ENCODE measurements at regions not wholly inside any gene's neighbourhood (a gene's known extent, or its start where the extent isn't known, plus 50 kb on each side); places are given as distances from the start of the nearest gene placed in this dataset.

DNA sequence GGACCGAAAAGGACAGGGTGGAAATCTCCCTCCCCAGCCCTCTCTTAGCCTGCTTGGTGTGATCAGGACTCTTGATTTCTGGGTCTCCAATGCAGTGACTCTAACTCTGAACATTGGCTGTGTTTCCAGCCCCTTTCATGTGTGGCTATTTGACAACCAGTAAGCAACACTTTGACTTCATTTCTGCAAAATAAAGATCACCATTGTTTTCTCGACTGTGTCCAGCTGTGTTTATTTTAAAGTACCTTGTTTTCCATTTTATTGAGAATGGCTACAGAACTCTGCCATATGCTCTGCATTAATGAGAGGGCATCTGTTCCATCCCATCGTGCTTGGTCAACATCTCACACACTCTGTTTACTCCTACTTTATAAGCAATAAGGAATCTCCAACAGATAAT is 60.9 kb upstream of the TAGAP start:
- Histone ChIP-seq H3K27ac (ENCODE audit: low read depth, low read length, poor library complexity, severe bottlenecking) (peak overlapping the region; percentile 97), H3K36me3 (ENCODE audit: insufficient read depth, low read length) (no peaks in the 10 kb centered on the region), H3K4me3 (ENCODE audit: low read depth, low read length, poor library complexity, severe bottlenecking) (peak overlapping the region; percentile 18), H3K9me3 (ENCODE audit: low read length) (no peaks in the 10 kb centered on the region), H3K79me2 (ENCODE audit: insufficient read depth, low read depth, low read length) (no peaks in the 10 kb centered on the region), H3K9me2 (ENCODE audit: insufficient read depth, low read length) (no peaks in the 10 kb centered on the region), H4K20me1 (ENCODE audit: insufficient read depth, low read length) (no peaks in the 10 kb centered on the region), H3K4me2 (ENCODE audit: low read length) (peak overlapping the region; percentile 93), H3K4me1 (ENCODE audit: insufficient read depth, low read length, poor library complexity, severe bottlenecking) (peaks cover 89% of the 10 kb centered on the region), H2AFZ (ENCODE audit: low read length) (peak overlapping the region; percentile 70; the same call in 1 of the 2 replicates)
- ChIA-PET CTCF (ENCODE audit: unreplicated experiment) (interaction anchor here (0.8 to 2.6 kb wide), 5 partner anchors 20 to 97 kb away, joined by 3 to 22 read pairs (median 7); partner anchors contain the start of gene TAGAP), POLR2A (interaction anchor here (0.9 to 10.8 kb wide), 16 partner anchors 10 to 106 kb away, joined by 3 to 116 read pairs (median 10); partner anchors contain the start of genes RSPH3 and TAGAP)
- no peak for DNase-seq (ENCODE audit: low spot score)
- intact Hi-C loops (cut with micrococcal nuclease; ENCODE audit: unreplicated experiment), result loop anchor here (1.0 to 5.0 kb wide), 4 partner anchors 22 to 287 kb away; partner anchors contain the start of gene EZR
- no peak for TF ChIP-seq EZH2phosphoT487 (IDR thresholded peaks at IDR 0.05; ENCODE audit: borderline replicate concordance, low read depth, low read length)
- TF ChIP-seq, protein P1, sequence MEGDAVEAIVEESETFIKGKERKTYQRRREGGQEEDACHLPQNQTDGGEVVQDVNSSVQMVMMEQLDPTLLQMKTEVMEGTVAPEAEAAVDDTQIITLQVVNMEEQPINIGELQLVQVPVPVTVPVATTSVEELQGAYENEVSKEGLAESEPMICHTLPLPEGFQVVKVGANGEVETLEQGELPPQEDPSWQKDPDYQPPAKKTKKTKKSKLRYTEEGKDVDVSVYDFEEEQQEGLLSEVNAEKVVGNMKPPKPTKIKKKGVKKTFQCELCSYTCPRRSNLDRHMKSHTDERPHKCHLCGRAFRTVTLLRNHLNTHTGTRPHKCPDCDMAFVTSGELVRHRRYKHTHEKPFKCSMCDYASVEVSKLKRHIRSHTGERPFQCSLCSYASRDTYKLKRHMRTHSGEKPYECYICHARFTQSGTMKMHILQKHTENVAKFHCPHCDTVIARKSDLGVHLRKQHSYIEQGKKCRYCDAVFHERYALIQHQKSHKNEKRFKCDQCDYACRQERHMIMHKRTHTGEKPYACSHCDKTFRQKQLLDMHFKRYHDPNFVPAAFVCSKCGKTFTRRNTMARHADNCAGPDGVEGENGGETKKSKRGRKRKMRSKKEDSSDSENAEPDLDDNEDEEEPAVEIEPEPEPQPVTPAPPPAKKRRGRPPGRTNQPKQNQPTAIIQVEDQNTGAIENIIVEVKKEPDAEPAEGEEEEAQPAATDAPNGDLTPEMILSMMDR (conservative IDR thresholded peaks at IDR 0.05; ENCODE audit: low read length), result no peak
- no TSS peak for BruUV-seq (replicated peaks)

DNA sequence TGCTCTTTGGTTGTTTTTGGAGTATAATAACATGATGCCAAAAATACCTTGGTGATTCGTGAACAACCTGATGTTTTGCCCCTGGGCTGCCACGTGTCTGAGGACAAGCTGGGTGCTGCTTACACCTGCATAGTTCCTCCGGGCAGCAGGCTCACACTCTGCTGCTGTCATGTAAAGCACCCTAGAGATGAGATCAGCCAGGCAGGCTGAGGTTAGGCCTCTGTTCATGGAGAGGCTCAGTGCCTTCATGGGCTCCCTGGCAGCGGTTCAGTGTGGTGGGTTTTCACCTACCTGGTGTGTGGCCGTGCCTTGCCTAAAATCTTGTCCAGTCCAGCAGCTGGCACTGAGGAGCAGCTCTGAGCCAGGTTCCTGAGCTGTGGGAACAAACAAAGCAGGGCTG is 60.1 kb upstream of the TAGAP start:
- peak overlapping the region; percentile 93 for H3K4me2 ChIP-seq (ENCODE audit: low read length)
- intact Hi-C loops (cut with micrococcal nuclease; ENCODE audit: unreplicated experiment), result loop anchor here (1.0 to 5.0 kb wide), 7 partner anchors 22 to 403 kb away; no protein-coding TSS in a partner anchor
- POLR2A ChIA-PET, result interaction anchor here (1.0 to 10.8 kb wide), 15 partner anchors 10 to 105 kb away, joined by 3 to 116 read pairs (median 8); partner anchors contain the start of genes RSPH3 and TAGAP
- H3K9me3 ChIP-seq (ENCODE audit: low read length), result no peaks in the 10 kb centered on the region
- CTCF ChIA-PET (ENCODE audit: unreplicated experiment), result interaction anchor here (0.8 to 2.6 kb wide), 7 partner anchors 21 to 96 kb away, joined by 3 to 22 read pairs (median 7); partner anchors contain the start of gene TAGAP
- H3K9me2 ChIP-seq (ENCODE audit: insufficient read depth, low read length), result no peaks in the 10 kb centered on the region
- BruUV-seq (replicated peaks), result no TSS peak
- peak overlapping the region; percentile 70; the same call in 1 of the 2 replicates for H2AFZ ChIP-seq (ENCODE audit: low read length)
- peak; percentile 95 for DNase-seq (ENCODE audit: low spot score)
- peak overlapping the region; percentile 97 for H3K27ac ChIP-seq (ENCODE audit: low read depth, low read length, poor library complexity, severe bottlenecking)
- no peak for TF ChIP-seq EZH2phosphoT487 (IDR thresholded peaks at IDR 0.05; ENCODE audit: borderline replicate concordance, low read depth, low read length)
- TF ChIP-seq, protein P1 (conservative IDR thresholded peaks at IDR 0.05; ENCODE audit: low read length), result no peak
- no peaks in the 10 kb centered on the region for H3K79me2 ChIP-seq (ENCODE audit: insufficient read depth, low read depth, low read length)
- peak overlapping the region; percentile 44 for H3K4me3 ChIP-seq (ENCODE audit: low read depth, low read length, poor library complexity, severe bottlenecking)
- H3K36me3 ChIP-seq (ENCODE audit: insufficient read depth, low read length), result no peaks in the 10 kb centered on the region
- H3K4me1 ChIP-seq (ENCODE audit: insufficient read depth, low read length, poor library complexity, severe bottlenecking), result peaks cover 89% of the 10 kb centered on the region
- H4K20me1 ChIP-seq (ENCODE audit: insufficient read depth, low read length), result no peaks in the 10 kb centered on the region
